Hepatic stellate cell (primary cell): ENCODE measurements at regions not wholly inside any gene's neighbourhood (a gene's known extent, or its start where the extent isn't known, plus 50 kb on each side); places are given as distances from the start of the nearest gene placed in this dataset.
"Not testable (repeated sequence)": the region's sequence is repeated elsewhere in the genome, so short reads cannot be mapped to it uniquely, and the experiment has no call there.

ENCODE experiments used
- DNase-seq: peaks from one replicate; pipeline ENCODE4 v3.0.0; 2011; ENCODE audit warnings: low spot score

GRCh38 chr1:55765505-55765904 lies 550.3 kb upstream of the USP24 start:
- DNase-seq = not testable (repeated sequence)

GRCh38 chr1:55751776-55752175 lies 536.6 kb upstream of the USP24 start:
- DNase-seq = no peak

- DNase-seq = no peak
Observed at GRCh38 chr1:55750628-55750995, 535.4 kb upstream of the USP24 start.

GRCh38 chr1:55749975-55750627 lies 534.9 kb upstream of the USP24 start:
- no peak for DNase-seq

- no peak for DNase-seq
Observed at GRCh38 chr1:55747408-55747841, 532.3 kb upstream of the USP24 start.

- no peak for DNase-seq
Observed at GRCh38 chr1:55746710-55747109, 531.5 kb upstream of the USP24 start.

GRCh38 chr1:55741516-55741915 lies 526.4 kb upstream of the USP24 start:
- peak; percentile 12 for DNase-seq

GRCh38 chr1:55735106-55735505 lies 519.9 kb upstream of the USP24 start:
- DNase-seq = no peak

- peak; percentile 51 for DNase-seq
Observed at GRCh38 chr1:55726994-55727393, 511.8 kb upstream of the USP24 start.

- peak; percentile 22 for DNase-seq
Observed at GRCh38 chr1:55725378-55725777, 510.2 kb upstream of the USP24 start.

GRCh38 chr1:55724551-55725325 lies 509.6 kb upstream of the USP24 start:
- DNase-seq = peak; percentile 23

GRCh38 chr1:55723001-55723400 lies 507.8 kb upstream of the USP24 start:
- no peak for DNase-seq

- no peak for DNase-seq
Observed at GRCh38 chr1:55720261-55720660, 505.1 kb upstream of the USP24 start.

GRCh38 chr1:55718758-55719671 lies 503.9 kb upstream of the USP24 start:
- peak; percentile 67 for DNase-seq

GRCh38 chr1:55717111-55717510 lies 501.9 kb upstream of the USP24 start:
- DNase-seq = no peak

GRCh38 chr1:55716610-55717009 lies 501.4 kb upstream of the USP24 start:
- DNase-seq = peak; percentile 25

- DNase-seq = peak; percentile 22
Observed at GRCh38 chr1:55716151-55716550, 501.0 kb upstream of the USP24 start.

- DNase-seq = no peak
Observed at GRCh38 chr1:55714230-55714629, 499.1 kb upstream of the USP24 start.

GRCh38 chr1:55713516-55713915 lies 498.4 kb upstream of the USP24 start:
- DNase-seq = no peak

GRCh38 chr1:55712148-55712547 lies 497.0 kb upstream of the USP24 start:
- no peak for DNase-seq

- no peak for DNase-seq
Observed at GRCh38 chr1:55708781-55709180, 493.6 kb upstream of the USP24 start.

GRCh38 chr1:55707846-55708245 lies 492.7 kb upstream of the USP24 start:
- DNase-seq = no peak

GRCh38 chr1:55707196-55707595 lies 492.0 kb upstream of the USP24 start:
- DNase-seq = no peak
